Fibroblast of skin of scalp (primary cell): ENCODE measurements at regions not wholly inside any gene's neighbourhood (a gene's known extent, or its start where the extent isn't known, plus 50 kb on each side); places are given as distances from the start of the nearest gene placed in this dataset.

ENCODE experiments used
- DNase-seq: peaks from one replicate; pipeline ENCODE4 v3.0.0-alpha.2; 2013

DNA sequence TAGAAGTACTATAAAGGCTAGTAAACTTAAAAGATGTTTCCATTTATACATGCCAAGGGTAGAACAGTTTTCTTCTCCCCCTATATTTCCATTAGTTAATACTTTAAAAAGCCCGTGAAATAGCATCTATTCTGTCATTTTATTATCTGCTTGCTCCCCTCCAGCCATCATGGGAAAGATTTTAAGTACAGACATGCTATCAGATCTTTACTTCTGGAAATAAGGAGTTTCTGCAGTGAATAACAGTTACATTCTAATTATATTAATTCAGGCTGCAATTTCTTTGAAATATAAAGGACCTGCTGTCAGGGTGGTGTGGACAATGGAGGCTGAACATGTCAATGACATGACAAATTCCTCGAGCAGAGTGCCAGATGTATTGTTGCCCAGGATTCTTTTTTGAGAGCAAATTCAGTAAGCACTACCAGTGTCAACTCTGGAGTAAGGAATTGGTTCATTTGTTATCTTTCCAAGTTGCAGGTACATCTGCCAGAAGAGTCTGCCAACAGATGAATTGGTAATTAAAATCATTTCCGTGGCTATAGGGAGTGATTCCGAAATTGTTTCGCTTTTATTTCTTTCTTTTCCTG lies 151.3 kb downstream of the BTG1 start:
- no peak for DNase-seq

DNA sequence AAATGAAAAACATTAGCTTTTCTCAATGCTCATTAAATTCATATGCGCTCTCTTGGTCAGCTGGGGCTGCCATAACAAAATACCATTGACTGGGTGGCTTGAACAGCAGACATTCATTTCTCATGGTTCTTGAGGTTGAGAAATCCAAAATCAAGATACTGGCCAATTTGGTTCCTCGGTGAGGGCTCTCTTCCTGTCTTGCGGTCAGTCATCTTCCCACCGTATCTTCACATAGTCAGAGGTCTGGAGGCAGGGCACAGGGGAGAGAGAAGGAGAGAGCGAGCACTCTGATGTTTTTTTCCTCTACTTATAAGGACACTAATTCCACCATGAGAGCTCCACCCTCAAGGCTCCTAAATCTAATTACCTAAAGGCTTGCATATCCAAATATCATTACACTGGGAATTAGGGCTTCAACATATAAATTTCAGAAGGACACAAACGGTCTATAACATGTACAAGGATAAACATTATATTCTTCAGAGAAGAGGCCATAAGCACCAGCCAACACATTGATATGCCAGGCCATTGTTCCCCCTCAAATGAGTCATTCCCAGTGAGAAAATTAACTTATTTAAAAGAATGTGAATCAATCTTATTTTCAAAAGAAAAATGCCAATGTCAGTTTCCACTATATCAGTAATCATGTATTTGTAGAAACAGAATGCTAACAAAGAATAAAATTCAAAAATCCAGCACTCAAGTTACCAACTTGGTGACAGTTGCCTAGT lies 152.2 kb downstream of the BTG1 start:
- DNase-seq = no peak

DNA sequence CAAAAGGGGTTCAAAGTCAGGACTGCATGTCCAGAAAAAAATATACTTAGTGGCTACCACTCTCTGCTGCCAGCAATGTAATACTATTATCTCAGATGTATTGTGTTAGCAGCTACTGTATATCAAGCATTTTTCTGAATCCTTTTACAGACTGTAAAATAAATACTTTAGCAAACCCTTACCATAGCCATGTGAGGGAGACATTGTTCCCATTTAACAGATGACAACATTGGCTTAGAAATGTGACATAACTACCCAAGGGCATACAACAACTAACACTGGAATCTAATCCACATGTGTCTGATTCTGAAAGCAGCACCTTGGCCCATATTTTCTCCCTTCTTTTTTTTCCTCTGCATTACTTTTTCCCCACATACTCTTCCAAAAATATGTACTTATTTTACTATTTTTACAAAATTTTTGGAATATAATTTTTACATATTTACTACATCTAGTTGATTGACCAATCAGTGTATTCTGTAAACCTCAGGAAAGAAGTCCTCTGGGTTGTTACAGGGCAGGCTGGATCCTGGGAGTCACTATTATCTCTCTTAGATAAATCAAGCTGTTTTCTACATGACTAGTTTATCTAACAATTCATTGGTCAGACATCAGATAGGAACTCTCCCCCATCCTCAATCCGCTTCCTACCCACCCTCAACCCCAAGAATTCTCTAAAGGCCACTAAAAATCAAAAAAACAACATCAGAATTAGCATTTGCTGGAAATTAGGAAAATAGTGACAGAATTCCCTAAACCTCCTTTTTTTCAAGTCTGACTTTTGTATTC lies 154.1 kb downstream of the BTG1 start:
- DNase-seq = peak; percentile 43

DNA sequence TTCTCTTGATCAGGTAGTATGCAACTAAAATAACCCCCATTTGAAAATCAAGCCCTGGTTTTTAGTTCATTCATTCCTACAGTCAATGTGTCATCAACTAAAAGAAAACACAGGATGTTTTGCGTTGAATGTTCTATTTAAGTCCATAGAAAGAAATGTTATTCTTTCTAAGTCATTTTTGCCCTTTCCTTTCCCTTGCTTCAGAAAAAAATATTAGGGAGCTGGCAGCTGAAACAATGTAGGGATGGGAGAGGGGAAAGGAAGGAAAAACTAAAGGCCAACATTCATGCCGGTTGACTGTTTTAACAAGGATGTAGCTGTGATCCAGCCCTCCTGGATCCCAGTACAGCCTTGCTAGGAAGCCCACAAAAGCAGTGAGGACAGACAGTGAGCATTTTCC lies 155.1 kb downstream of the BTG1 start:
- DNase-seq = peak; percentile 74

DNA sequence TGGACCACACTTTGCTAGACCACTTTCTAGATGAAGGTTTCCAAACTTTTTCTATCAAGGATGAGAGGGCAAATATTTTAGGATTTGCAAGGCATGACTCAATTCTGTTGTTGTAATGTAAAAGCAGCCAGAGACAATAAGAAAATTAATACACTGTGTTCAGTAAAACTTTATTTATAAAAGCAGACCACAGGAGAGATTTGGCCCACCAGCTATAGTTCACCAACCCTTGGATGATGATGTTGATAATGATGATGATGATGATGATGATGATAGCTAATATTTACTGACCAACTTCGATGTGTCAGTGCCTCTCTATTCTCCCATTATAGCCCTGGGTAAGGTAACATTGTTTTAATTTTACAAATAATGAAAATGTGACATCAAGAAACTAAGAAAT lies 156.5 kb downstream of the BTG1 start:
- DNase-seq = no peak

DNA sequence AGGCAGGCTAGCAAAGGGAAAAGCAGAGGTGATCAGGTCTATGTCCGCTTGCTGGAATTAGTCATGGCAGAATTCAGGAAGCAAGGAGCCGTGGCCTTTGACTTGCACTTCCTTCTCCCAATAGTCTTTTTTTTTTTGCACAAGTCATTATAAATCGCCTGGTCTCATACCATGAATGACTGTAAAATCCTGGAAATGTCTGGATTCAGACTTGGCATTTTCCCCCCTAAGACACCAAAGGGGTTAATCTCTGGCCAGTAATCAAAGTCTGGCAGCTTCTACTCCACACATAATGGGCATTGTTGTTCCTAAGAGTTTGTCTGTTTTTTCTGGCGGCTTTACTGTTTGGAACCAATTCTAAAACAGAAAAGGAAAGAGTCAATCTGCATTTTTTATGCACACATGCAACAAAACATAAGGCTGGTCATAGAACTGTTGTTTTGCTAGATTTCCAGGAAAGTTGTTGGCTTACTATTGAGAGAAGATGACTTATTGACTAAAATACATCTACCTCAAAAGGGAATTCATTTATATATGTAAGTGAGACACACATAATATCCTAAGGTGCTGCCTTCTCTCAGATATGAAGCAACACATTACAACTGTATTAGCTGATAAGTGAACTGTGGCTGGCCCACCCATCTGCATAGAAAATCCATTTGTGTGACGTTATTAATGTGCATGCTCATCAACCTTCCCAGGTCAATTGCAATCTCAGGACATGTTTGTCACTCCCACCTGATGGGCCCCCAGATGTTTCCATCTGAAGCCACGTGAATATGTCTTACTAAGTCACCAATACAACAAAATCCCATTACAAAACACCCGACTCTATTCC lies 157.3 kb downstream of the BTG1 start:
- no peak for DNase-seq

DNA sequence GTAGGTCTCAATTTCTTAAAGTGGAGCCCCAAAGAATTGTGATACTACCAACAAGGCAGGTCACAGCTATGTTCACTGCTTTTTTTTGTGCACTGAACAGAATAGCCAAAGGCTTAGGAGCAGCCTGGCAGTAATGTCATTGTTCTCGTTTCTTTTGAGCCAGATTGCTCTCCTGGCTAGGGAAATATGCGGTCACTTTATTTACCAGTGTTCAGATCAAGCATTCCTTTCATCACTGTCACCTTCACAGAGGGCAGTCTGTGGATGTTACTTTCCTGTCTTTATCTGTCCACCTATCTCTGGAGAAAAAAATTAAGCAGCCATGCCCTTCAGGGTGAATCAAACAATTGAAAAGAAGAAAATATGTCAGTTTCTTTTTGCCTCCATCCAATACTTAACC lies 159.6 kb downstream of the BTG1 start:
- no peak for DNase-seq

DNA sequence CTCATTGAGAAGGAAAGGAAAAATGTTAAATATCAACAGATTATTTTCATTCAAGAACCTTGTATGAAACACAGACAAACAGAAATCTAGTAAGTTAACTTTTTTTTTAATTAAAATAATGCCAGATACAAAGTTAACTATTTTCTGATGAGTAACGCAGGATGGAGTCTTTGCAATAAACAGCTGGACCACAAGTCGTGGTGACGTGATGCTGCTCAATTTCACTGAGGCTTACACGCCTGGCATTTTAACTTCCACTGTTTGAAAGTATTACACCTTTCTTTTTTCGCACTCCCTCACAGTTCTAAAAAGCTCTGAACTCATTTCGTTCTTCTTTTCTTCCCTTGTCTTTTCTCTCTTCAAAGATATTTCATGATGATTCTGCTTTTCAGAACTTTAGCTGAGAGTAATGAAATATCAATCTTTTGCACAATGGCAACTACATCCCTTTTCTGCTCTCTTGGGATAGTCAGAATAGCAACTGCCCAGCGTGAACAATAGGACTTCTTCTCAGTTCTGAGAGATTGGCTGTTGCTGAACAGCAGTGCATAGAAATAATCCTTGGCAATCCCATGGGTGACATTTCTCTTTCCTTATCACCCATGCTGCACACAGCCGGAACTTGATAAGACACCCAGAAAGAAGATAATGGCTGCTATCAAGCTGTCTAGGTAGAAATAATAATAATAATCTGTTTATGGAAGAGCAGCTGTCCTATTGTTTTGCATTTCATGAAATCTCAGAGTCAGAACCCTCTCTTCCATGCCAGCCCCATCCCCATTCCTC lies 160.5 kb downstream of the BTG1 start:
- no peak for DNase-seq

DNA sequence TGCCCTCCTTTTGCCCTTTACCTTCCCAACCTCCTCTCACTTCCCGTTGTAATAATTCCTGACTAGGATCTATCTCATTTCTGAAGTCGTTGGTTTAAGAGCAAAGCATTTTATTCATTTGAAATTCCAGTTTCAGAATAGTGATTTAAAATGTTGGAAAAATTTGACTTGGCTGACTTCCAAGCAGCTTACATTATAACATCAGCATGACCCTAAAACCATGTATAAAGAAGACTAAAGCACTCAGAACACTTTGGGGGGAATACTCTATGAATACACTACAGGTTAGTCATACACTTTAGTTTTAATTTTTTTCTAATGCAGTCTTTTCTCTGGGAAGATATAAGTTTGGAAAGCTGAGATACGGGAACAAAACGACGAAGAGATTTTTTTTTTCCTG lies 161.1 kb downstream of the BTG1 start:
- peak; percentile 84 for DNase-seq

DNA sequence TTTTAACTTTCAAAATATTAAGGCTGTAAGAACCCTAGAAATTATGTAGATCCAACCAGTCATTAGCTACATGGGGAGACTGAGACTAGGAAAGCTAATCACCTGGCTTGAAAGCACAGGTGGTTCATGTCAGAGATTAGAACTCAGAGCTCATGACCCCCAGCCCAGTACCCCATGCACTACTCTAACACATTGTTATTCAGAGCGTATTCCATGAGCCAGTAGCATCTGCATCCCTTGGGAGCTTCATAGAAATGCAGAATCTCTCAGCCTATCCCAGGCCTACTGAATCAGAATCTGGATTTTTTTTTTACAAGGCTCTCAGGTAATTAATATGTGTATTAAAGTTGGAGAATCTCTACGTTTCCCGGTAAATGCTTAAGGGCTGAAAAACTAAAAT lies 161.7 kb downstream of the BTG1 start:
- no peak for DNase-seq

DNA sequence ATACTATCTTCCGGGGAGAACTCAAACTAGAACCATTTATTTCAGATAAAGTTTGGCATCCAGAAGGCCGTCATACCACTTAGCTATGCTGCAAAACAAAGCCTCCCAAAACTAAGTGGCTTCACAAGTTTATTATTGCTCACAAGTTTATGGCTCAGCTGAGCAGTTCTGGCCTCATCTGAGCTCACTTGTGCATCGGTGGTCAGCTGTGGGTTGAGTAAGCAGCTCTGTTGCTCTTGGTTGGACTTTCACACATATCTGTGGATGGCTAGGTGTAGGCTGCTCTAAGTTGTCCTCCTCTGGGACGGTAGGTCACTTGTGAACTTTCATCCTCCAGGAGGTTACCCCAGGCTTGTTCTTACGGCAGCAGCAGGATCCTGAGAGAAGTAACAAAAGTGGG lies 162.7 kb downstream of the BTG1 start:
- no peak for DNase-seq

DNA sequence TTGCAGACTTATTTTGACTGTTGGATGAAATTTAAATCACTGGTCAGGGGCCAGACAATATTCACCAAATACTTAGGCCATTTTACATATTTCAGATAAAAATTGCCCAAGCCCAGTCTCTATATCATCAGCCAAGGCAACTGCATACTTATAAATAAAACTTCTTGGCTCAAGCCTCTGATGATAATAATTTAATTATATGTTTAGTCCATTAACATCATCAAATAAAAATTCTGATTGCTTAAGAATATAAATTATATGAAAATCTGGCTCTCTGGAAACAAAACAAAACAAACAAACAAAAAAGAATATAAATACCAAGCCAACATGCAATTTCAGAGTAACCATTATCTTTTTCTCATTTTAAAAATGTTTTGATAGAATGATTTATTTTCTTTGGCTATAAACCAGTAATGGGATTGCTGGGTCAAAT lies 165.2 kb downstream of the BTG1 start:
- no peak for DNase-seq

DNA sequence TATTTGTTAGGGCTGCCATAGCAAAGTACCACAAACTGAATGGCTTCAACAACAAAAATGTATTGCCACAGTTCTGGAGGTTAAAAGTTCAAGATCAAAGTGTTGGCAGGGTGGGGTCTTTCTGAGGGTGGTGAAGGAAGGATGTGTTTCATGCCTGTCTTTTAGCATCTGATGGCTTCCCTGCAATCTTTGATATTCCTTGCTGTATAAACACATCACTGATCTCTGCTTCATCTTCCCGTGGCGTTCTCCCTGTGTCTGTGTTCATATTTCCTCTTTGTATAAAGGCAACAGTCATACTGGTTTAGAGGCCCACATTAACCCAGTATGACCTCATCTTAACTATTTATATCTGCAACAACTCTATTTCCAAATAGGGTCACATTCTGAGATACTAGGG lies 167.5 kb downstream of the BTG1 start:
- DNase-seq = peak; percentile 51

DNA sequence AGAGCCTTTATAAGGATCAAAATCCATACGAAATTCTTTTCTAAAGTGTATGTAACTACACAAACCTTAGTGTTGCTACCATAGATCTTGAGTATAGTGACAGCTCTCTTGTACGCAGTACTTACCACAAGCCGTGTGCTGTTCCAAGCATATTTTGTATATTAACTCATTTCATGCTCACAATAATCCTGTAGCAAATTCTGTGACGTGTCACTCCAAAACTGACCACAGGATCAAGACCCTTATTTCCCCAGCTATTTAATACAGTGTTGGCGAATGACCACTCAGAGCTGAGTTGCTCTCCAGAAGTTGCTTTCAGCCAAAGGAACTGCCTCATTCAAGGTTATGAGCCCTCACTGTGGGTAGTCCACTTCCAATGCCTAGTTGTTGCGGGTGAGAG lies 169.8 kb downstream of the BTG1 start:
- DNase-seq = no peak

DNA sequence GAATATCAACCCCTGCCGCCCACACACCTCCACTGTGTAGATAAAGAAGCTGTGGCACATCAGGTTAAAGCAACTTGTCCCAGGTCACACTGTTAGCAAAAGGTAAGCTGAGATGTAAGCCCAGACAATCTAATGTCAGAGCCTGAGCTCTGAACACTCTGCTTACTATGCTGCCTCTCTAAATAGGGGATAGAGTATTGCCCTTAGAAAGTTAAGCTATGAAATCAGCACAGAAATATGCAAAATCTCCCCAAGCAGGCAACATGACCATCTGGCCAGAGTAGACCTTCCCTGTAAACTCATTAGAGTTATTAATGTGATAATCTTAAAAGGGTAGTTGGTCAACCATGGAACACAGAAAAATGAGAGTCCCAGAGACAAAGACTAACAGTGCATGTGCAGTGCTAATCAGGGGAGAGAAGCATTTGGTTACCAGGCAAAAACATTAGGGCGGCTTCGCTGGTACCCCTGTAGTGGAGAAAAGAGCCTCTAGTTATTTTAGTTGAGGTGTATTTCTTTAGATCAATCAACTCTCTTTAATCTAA lies 171.0 kb downstream of the BTG1 start:
- DNase-seq = no peak

DNA sequence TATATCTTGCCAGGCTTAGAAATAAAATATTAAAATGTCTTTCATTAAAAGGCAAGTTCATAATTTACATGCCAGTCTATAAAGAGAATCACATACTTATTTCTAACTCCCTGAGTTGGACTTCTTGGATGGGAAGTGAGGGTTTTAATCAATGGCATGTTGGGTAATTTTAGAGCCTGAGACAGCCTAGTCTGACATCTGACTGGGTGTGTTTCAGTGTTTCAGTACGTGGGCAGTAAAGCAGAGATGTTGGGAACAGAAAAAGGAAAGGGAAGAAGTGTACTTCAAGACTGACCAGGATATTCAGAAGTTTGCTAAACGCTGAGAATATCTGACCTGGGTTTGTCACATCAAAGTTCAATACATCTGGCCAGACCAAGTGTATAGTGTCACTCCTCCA lies 171.8 kb downstream of the BTG1 start:
- no peak for DNase-seq

DNA sequence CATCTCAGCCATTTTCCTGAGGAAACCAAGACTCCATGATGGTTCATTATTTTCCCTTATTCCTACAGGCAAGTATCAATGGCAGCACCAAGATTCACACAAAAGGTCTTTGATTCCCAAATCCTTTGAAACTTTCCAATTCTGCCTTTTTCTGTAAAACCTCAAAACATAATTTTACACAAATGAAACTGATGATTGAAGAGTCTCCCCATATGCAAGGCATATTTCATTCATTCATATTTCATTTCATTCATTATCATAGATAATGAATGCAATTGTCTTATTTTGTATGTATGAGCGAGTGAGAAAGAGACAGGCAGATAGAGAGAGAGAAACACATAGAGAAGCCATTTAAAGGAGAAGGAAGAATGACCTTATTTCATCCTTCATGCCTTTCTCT lies 172.8 kb downstream of the BTG1 start:
- no peak for DNase-seq

DNA sequence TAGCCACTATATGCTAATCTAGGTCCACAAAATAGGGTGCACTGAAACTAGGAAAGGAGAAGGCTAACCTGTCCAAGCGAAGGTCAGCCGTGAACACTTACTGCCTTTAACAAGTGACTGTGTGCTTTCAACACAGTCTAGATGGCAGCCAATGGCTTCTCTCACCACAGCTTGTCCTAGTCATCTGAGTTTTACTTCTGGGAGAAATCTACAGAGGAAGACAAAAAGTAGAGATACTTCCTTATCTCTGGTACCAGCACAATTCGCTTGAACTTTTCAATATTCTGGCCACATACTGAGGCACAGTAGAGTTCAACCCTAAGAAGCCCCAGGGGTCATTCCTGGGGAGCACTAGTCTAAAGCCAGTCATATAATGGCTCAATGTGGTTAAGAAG lies 176.9 kb downstream of the BTG1 start:
- DNase-seq = no peak

DNA sequence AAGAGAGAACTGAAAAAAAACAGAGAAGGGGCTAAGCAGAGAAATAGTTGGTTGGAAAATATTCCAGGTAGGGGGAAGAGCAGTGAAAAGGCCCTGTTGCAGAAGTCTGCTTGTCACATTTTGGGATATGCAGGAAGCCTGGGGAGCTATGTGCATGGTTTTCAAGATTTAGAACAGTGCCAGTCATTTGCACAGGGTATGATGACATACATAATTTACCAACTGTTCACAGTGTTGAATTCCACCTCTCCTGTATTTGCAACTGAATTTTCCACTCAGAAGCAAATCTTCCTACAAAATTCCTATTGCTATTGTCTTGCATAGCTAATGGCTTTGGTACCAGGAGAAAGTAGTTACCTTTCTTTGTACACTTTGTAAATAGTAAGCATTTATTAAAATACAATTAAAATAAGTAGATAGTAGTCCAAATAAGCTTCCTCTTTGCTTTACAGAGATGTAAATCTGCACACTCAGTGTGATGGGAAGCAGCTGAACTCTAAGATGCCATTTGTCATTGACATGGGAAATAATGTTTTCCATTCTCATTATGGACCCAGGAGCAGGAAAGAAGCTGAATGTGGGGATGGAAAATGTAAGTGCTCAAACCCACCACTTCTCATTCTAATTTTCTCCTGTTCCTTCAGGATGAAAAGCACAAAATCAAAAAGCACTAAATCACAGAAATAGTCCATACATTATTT lies 177.4 kb downstream of the BTG1 start:
- no peak for DNase-seq

DNA sequence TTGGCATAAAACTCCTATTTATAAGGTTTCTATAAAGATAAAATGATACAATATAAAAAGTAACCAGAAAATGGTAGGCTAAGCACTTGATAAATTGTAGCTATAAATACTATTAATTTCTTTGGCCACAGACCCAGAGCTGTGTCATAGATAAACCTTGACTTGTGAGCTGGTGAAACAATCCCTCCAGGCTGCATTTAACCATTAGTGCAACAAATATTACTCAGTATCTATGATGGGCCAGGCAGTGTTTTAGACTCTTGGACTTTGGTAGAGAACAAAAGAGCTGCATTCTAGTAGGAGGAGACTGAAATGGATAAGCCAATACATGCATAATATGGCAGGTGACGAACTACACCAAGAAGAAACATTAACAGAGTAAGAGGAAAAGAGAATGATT lies 178.1 kb downstream of the BTG1 start:
- DNase-seq = no peak

DNA sequence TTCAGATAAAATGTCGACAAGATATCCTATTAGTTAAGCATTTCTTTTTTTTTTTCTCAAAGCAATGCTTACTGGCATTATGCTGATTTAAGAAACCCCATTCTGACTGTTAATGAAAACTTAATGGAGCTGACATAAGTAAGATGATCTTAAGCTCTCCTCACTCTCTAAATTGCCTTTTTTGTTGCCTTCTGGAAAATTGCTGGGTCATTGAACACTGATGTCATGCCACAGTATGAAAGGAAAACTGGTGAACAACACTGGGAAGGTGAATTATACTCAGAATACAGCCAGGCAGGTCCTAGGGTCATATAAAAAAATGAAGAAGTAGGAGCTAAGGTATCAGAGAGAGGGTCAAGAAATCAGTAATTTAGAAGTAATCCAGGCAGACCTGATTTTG lies 179.9 kb downstream of the BTG1 start:
- no peak for DNase-seq
